GM12878 (cell line): ENCODE measurements at regions not wholly inside any gene's neighbourhood (a gene's known extent, or its start where the extent isn't known, plus 50 kb on each side); places are given as distances from the start of the nearest gene placed in this dataset.

Source experiments
- ATAC-seq: fragments of 200-7000 bp; cut with Tn5 transposase; 3 replicates; pipeline ENCODE4 v1.9.1; 2020; ENCODE audit warnings: mild to moderate bottlenecking, moderate library complexity
- BruUV-seq: library from RNA; stranded (reverse); fragments of 400-500 nt; replicated peaks from 2 replicates; lab custom pipeline; 2021; lab: Mats Ljungman, UMichigan
- CTCF ChIA-PET: fragments of 300-600 bp; sonication (Branson Sonifier 250); formaldehyde crosslinking; extraction: SDS; loops from one replicate; lab custom pipeline; 2021; ENCODE audit warnings: inconsistent platforms; lab: Yijun Ruan, JAX
- POLR2A ChIA-PET: fragments of 350-600 bp; formaldehyde crosslinking; extraction: SDS; loops from one replicate; lab custom pipeline; 2021; ENCODE audit warnings: inconsistent platforms; lab: Charles Lee
- RAD21 ChIA-PET: fragments of 300-600 bp; sonication (Branson Sonifier 250); formaldehyde crosslinking; loops from one replicate; lab custom pipeline; 2023; ENCODE audit warnings: antibody characterized with exemption; ENCODE audit not compliant: unreplicated experiment; lab: Charles Lee
- SMC1A ChIA-PET: fragments of 300-600 bp; sonication (Branson Sonifier 250); formaldehyde crosslinking; loops from one replicate; lab custom pipeline; 2023; ENCODE audit not compliant: unreplicated experiment, uncharacterized antibody; lab: Charles Lee
- DNase-seq: peaks from one replicate; pipeline ENCODE4 v3.0.0-alpha.2; 2011; ENCODE audit warnings: low read depth, low spot score
- FAIRE-seq: peaks from 3 replicates; lab custom pipeline; 2011; peaks lifted over from hg19 to GRCh38; lab: Jason Lieb, UNC
- H2AFZ ChIP-seq: 2 replicates; pipeline ENCODE4 v1.6.0; 2011; ENCODE audit warnings: low read depth, low read length, control low read depth; ENCODE audit not compliant: control insufficient read depth
- H3K27ac ChIP-seq: 2 replicates; pipeline ENCODE4 v1.5.1; 2011; ENCODE audit warnings: control low read depth; ENCODE audit not compliant: control insufficient read depth, insufficient read depth
- H3K27me3 ChIP-seq, 2 experiments: replicated peaks in 1 of 2; 2 replicates each; pipeline versions ENCODE4 v1.6.0 to v1.6.1; 2011; ENCODE audit warnings: low read length in 1 of 2; ENCODE audit not compliant: control insufficient read depth in 2 of 2, insufficient read depth in 2 of 2
- H3K36me3 ChIP-seq, 2 experiments: 2 replicates each; pipeline ENCODE4 v1.5.1; 2011; ENCODE audit warnings: low read length in 1 of 2; ENCODE audit not compliant: control insufficient read depth in 2 of 2, insufficient read depth in 2 of 2
- H3K4me1 ChIP-seq: 2 replicates; pipeline ENCODE4 v1.6.1; 2011; ENCODE audit warnings: mild to moderate bottlenecking, low read length, moderate library complexity, mixed read lengths; ENCODE audit not compliant: control insufficient read depth, insufficient read depth
- H3K4me2 ChIP-seq: 2 replicates; pipeline ENCODE4 v1.6.0; 2011; ENCODE audit warnings: control low read depth; ENCODE audit not compliant: control insufficient read depth, insufficient read depth
- H3K4me3 ChIP-seq: fragments of 200-600 bp; sonication (generic); 2 replicates; pipeline ENCODE4 v1.5.1; 2016
- H3K79me2 ChIP-seq: 2 replicates; pipeline ENCODE4 v1.6.0; 2011; ENCODE audit warnings: low read length; ENCODE audit not compliant: control insufficient read depth, insufficient read depth
- H3K9ac ChIP-seq: 2 replicates; pipeline ENCODE4 v1.8.0; 2011; ENCODE audit warnings: low read length, control low read depth, mixed read lengths; ENCODE audit not compliant: control insufficient read depth, insufficient read depth
- H3K9me3 ChIP-seq: replicated peaks from 3 replicates; pipeline ENCODE4 v1.5.1; 2011; ENCODE audit warnings: mild to moderate bottlenecking, low read length; ENCODE audit not compliant: control insufficient read depth, insufficient read depth
- H4K20me1 ChIP-seq: 2 replicates; pipeline ENCODE4 v1.6.0; 2011; ENCODE audit not compliant: control insufficient read depth, insufficient read depth
- CUX1 ChIP-seq: IDR thresholded peaks from 2 replicates; pipeline ENCODE4 v1.6.1; 2012; ENCODE audit warnings: improper control_type of control experiment, low read depth, low read length; ENCODE audit not compliant: insufficient replicate concordance
- ESRRA ChIP-seq: IDR thresholded peaks from 2 replicates; pipeline ENCODE4 v1.6.1; 2012; ENCODE audit warnings: mild to moderate bottlenecking, low read length, improper control_type of control experiment
- FOXK2 ChIP-seq: fragments of 450-650 bp; IDR thresholded peaks from 2 replicates; pipeline ENCODE4 v1.6.1; 2017; ENCODE audit warnings: mild to moderate bottlenecking, moderate library complexity
- JUNB ChIP-seq: IDR thresholded peaks from 2 replicates; pipeline ENCODE4 v1.6.1; 2016; ENCODE audit warnings: antibody characterized with exemption, mild to moderate bottlenecking
- NFYA ChIP-seq: IDR thresholded peaks from 2 replicates; pipeline ENCODE4 v1.6.1; 2011; ENCODE audit warnings: low read depth, mild to moderate bottlenecking, low read length, improper control_type of control experiment, borderline replicate concordance
- NFYB ChIP-seq: IDR thresholded peaks from 2 replicates; pipeline ENCODE4 v1.6.1; 2011; ENCODE audit warnings: low read depth, mild to moderate bottlenecking, low read length, improper control_type of control experiment, moderate library complexity; ENCODE audit not compliant: insufficient read depth
- NR2C1 ChIP-seq: fragments of 450-650 bp; IDR thresholded peaks from 2 replicates; pipeline ENCODE4 v1.6.1; 2017; ENCODE audit warnings: antibody characterized with exemption, mild to moderate bottlenecking, moderate library complexity
- POLR2A ChIP-seq: IDR thresholded peaks from 2 replicates; pipeline ENCODE4 v1.6.1; 2011; ENCODE audit warnings: low read depth, mild to moderate bottlenecking, low read length
- POLR2AphosphoS5 ChIP-seq: IDR thresholded peaks from 2 replicates; pipeline ENCODE4 v1.6.1; 2011; ENCODE audit warnings: mild to moderate bottlenecking, low read length, inconsistent platforms
- RCOR1 ChIP-seq: conservative IDR thresholded peaks from 2 replicates; pipeline ENCODE4 v1.6.1; 2012; ENCODE audit warnings: low read depth, low read length, improper control_type of control experiment
- RUNX3 ChIP-seq: IDR thresholded peaks from 2 replicates; pipeline ENCODE4 v1.6.1; 2012; ENCODE audit warnings: low read length, inconsistent platforms
- SMAD5 ChIP-seq: IDR thresholded peaks from 2 replicates; pipeline ENCODE4 v1.6.1; 2016; ENCODE audit warnings: antibody characterized with exemption, low read depth
- ZBTB4 ChIP-seq: fragments of 450-650 bp; formaldehyde crosslinking; IDR thresholded peaks from 2 replicates; pipeline ENCODE4 v1.4.0; 2022; ENCODE audit warnings: mild to moderate bottlenecking, moderate library complexity
- ZZZ3 ChIP-seq: IDR thresholded peaks from 2 replicates; pipeline ENCODE4 v1.6.1; 2011; ENCODE audit warnings: low read depth; ENCODE audit not compliant: control insufficient read depth, insufficient read length
- WGBS: methylation state at CpG from one replicate; pipeline ENCODE4 v1.1.6; 2016; ENCODE audit warnings: low lambda C conversion rate; ENCODE audit not compliant: insufficient replicate concordance, insufficient coverage; ENCODE audit errors: missing lambda C conversion rate; 5-methylcytosine and 5-hydroxymethylcytosine counted together
- in situ Hi-C: fragments of 300-500 bp; cut with MboI; formaldehyde crosslinking; loops from 9 replicates; pipeline ENCODE4 v1.14.3; 2018; ENCODE audit warnings: mixed read lengths
- intact Hi-C: fragments of 100-400 bp; cut with micrococcal nuclease; formaldehyde crosslinking; loops from one replicate; pipeline ENCODE4 v1.14.2; 2022; ENCODE audit not compliant: unreplicated experiment
- TF ChIP-seq, protein P1 (sequence below): IDR thresholded peaks from 2 replicates; pipeline ENCODE4 v1.6.1; 2011; ENCODE audit warnings: borderline replicate concordance, low read depth, mild to moderate bottlenecking, moderate library complexity, low read length; ENCODE audit not compliant: insufficient read depth, poor library complexity, severe bottlenecking

- Histone ChIP-seq H3K9me3 (no peaks in the 10 kb centered on the region), H3K27me3 (peaks cover 4 to 5% of the 10 kb centered on the region in 2 experiments; a peak in 1 of 4 replicates), H3K4me3 (no peak overlapping the region), H2AFZ (no peak overlapping the region), H4K20me1 (no peaks in the 10 kb centered on the region), H3K27ac (no peak overlapping the region), H3K36me3 (no peaks in the 10 kb centered on the region), H3K4me1 (no peaks in the 10 kb centered on the region), H3K79me2 (no peaks in the 10 kb centered on the region), H3K9ac (no peak overlapping the region), H3K4me2 (no peak overlapping the region)
- CTCF ChIA-PET, result no interaction called here
- POLR2A ChIA-PET, result no interaction called here
- ATAC-seq (no peak), FAIRE-seq (no peak), DNase-seq (no peak)
- no TSS peak for BruUV-seq
- WGBS, result 47% methylated on average over 12 of the region's 12 CpGs
- RAD21 ChIA-PET, result no interaction called here
- intact Hi-C loops, result no loop called here
- in situ Hi-C loops, result no loop called here
- SMC1A ChIA-PET, result no interaction called here
- TF ChIP-seq ZZZ3, result no peak
- no peak for TF ChIP-seq SMAD5
- TF ChIP-seq CUX1, result no peak
- TF ChIP-seq POLR2A, result no peak
- no peak for TF ChIP-seq JUNB
- TF ChIP-seq FOXK2, result no peak
- TF ChIP-seq ZBTB4 (CRISPR knock-in tag), result no peak
- TF ChIP-seq, protein P1, sequence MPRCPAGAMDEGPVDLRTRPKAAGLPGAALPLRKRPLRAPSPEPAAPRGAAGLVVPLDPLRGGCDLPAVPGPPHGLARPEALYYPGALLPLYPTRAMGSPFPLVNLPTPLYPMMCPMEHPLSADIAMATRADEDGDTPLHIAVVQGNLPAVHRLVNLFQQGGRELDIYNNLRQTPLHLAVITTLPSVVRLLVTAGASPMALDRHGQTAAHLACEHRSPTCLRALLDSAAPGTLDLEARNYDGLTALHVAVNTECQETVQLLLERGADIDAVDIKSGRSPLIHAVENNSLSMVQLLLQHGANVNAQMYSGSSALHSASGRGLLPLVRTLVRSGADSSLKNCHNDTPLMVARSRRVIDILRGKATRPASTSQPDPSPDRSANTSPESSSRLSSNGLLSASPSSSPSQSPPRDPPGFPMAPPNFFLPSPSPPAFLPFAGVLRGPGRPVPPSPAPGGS, result no peak
- TF ChIP-seq ESRRA, result no peak
- no peak for TF ChIP-seq NR2C1
- no peak for TF ChIP-seq POLR2AphosphoS5
- no peak for TF ChIP-seq NFYB
- TF ChIP-seq RUNX3, result no peak
- no peak for TF ChIP-seq RCOR1
- TF ChIP-seq NFYA, result no peak
Observed at GRCh38 chr14:96638041-96638855, 136.1 kb downstream of the PAPOLA start.
